GM12878 (cell line): ENCODE measurements at regions not wholly inside any gene's neighbourhood (a gene's known extent, or its start where the extent isn't known, plus 50 kb on each side); places are given as distances from the start of the nearest gene placed in this dataset.
"Not testable (repeated sequence)": the region's sequence is repeated elsewhere in the genome, so short reads cannot be mapped to it uniquely, and the experiment has no call there.

Experiments used
- ATF2 ChIP-seq: IDR thresholded peaks from 2 replicates; pipeline ENCODE4 v1.6.1; 2012; ENCODE audit warnings: low read length, inconsistent platforms
- CREM ChIP-seq: IDR thresholded peaks from 2 replicates; pipeline ENCODE4 v1.6.1; 2014; ENCODE audit warnings: antibody characterized with exemption, low read depth
- CTCF ChIP-seq, 3 experiments: IDR thresholded peaks in 2 of 3; conservative IDR thresholded peaks in 1 of 3; 2 replicates each; pipeline ENCODE4 v1.5.1; 2011; ENCODE audit warnings: low read depth in 3 of 3, low read length in 3 of 3, mild to moderate bottlenecking in 3 of 3, control low read depth in 2 of 3, moderate library complexity in 2 of 3, inconsistent platforms in 1 of 3, mixed read lengths in 1 of 3; ENCODE audit not compliant: control insufficient read depth in 2 of 3, insufficient read depth in 1 of 3; ENCODE audit errors: extremely low read depth in 1 of 3
- JUND ChIP-seq: IDR thresholded peaks from 2 replicates; pipeline ENCODE4 v1.6.1; 2012; ENCODE audit warnings: low read depth, mild to moderate bottlenecking, low read length, improper control_type of control experiment, moderate library complexity
- POLR2A ChIP-seq: IDR thresholded peaks from 2 replicates; pipeline ENCODE4 v1.6.1; 2011; ENCODE audit warnings: low read depth, mild to moderate bottlenecking, low read length
- ZBTB33 ChIP-seq: fragments of 450-650 bp; IDR thresholded peaks from 2 replicates; pipeline ENCODE4 v1.6.1; 2017; ENCODE audit warnings: mild to moderate bottlenecking

GRCh38 chr5:147141580-147141979, 93.2 kb upstream of the STK32A start:
- TF ChIP-seq CREM; CTCF (IDR thresholded peaks at IDR 0.05 in 2 of 3, conservative IDR thresholded peaks at IDR 0.05 in 1 of 3; ENCODE audit: control insufficient read depth in 2 of 3, extremely low read depth in 1 of 3, insufficient read depth in 1 of 3, low read depth in 3 of 3, low read length in 3 of 3); POLR2A; JUND; ZBTB33; ATF2: not testable (repeated sequence)
